ENCODE measurements at regions not wholly inside any gene's neighbourhood (a gene's known extent, or its start where the extent isn't known, plus 50 kb on each side); places are given as distances from the start of the nearest gene placed in this dataset.

DNA sequence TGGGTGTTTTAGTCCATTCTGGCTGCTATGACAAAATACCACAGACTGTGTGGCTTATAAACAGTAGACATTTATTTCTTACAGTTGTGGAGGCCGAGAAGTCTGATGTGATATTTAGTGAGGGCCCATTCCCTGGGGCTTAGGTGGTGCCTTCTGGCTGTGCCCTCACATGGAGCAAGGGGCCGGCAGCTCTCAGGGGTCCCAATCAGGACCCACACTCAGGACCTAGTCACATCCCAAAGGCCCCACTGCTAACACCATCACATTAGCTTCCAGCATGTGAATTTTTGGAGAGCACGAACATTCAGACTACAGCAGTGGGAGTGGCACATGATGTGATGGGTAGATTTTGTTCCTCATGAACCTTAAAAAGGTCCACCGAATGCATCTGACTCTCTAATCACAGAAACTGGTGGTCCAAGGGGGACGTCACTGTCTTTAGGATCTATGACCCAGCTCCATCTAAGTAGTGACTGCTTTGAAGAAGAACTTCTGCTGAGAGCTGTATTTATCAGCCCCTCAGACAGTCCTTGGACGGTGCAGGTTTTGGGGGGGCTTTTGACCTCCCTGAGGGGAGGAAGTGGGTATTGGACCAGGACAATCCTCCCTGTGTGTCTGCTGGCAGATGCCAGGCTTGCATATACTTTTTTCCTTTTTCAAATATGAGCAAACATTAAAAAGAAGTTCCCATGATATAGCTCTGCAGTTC is 154.5 kb upstream of the ZNF32 start:
- DNase-seq, result no peak

DNA sequence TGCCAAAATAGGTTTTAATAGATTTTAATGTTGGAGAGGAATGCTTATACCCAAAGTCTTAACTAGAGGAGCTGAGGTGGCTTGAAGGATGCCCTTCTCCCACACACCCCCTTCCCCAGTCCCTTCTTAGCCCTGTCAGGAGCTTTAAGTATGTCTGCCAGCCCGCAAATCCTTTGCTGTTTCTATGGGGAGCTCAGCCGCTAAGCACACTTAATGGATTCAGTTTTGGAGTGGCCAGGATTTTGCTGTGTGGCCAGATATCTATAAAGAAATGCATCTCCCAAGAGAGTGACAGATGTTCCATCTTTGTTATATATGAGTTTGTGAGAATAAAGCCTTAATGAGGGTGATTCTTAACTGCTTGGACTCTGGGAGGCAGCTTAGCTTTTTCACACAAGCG is 152.9 kb upstream of the ZNF32 start:
- no peak for DNase-seq

DNA sequence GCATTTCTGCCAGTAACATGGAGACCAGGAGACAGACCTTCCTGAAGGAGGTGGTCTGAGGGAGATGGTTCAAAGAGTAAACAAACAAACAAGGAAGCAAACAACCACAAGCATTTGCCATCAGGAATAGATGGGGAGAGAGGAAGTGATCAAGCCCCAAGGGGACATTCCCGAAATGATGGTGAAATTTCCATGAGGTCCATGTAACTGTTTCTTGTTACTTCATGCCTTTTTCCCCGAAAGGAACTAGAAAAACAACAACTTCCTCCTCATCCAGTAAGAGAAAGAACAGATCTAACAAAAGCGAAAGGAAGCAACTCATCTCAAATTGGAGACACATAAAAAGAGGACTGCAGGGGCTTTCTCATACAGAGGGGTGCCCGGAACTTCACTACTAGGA is 152.5 kb upstream of the ZNF32 start:
- DNase-seq, result no peak

DNA sequence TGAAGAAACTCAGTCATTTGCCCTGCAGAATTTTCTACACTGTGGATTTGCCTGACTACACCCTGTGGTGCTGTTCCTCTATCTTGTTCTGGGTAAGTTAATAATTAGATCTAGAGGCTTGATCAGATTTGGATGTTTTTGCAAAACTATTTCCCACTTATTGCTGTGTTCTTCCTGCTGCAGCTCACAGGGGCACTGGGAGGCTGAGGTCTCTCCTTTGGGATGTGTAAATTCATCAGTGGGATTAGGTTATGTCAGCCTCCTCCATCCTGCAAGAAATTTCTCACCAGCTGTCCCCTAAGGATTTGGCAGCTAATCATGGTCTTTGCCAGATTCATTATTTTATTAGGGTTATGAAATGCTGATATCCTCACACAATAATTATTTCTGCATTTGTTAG is 148.1 kb upstream of the ZNF32 start:
- no peak for DNase-seq

DNA sequence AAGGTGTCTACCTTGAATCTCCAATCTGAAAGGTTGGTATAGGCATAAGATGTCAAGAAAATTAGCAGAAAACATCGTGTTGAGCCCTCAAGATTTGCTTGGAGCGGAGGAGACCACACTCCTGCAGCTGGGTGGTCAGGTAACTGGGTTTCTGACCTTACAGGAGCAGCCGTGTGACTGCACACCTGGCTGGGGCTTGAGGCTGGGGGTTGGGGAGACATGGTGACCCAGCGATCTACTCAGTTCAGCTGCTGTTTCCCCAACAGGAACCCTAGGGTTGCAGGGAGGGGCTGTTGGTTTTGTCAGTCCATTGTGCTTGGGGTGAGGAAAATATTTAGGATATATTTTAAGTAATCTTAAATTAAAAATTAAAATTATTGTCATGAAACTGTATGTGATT is 147.0 kb upstream of the ZNF32 start:
- DNase-seq, result no peak

DNA sequence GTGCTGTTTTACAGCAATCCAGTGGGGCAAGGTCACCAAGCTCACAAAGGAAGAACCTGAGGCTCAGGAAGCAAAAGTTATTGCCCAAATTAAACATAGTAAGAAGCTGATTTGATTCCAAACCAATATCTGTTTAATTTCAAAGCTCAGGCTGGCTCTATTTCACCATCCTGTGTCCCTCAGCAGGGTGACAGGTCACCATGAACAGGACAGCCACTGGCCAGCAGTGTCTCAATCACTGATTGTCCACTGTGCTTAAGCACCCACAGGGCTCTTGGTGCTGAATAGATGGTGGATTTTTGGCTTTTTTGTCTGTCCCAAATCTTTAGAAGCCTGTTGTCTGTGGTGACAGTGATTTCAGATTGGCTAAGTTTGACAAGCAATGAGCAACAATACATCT is 146.4 kb upstream of the ZNF32 start:
- DNase-seq, result no peak

DNA sequence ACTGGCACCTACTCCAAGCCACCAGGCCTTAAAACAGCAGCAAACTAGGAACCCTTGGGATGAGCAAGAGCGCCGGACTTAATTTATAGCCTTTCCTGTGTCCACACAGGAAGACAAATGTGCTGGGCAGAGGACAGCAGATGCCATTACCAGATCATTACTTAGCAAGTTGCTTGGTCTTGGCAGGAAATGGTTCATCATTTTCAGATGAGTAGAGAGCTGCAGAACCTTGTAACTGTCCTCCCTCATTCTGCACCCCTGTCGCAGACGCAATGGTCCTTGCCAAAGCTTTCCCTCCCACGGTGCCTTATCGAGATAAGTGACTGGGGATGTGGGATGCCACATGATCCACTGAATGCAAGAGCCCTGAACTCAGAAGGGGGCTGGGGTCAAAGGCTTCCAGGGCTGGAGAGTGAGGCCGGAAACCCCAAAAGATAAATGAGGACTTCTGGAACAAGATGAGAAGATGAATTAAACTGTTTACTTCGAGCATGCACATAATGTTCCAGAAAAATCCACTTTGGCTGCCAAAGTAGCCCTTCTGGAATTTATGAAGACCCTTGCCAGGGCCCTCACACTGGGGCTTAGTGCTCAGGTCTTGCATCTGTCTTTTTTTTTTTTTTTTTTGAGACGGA is 145.6 kb upstream of the ZNF32 start:
- no peak for DNase-seq

DNA sequence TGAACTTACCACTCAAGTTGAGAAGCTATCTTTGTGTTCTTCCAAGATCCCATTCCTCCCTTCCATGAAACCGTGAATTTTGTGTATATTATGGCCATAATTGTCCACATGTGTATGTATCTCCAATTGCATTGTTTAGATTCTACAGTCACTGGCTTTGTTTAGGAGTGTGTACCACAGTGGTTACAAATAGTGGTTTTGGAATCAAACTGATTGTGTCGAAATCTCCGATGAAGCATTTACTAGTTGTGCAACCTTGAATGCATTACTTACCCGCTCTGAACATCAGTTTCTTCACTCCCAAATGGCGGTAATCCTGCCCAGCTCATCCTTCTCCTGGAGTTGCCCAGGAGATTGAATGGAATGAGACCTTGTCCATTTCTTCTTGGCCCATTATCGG is 145.0 kb upstream of the ZNF32 start:
- no peak for DNase-seq

DNA sequence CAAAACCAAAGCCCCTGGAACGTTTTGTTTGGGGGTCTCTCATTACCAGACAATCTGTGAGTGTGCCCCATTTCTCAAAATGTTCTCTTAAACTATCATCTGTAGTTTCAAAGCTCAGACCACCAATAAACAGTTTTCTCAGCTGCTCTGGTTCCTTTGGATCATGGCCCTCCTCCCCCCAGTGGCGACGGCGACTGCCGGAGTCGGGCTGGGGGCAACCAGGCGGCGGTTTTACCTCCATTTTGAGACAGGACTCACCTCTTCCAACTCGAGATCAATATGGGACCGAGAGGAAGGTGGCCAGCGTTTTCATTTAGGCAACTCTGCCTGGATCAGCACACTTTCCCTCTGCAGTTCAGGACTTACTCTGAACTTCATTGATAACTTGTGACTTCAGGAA is 141.5 kb upstream of the ZNF32 start:
- no peak for DNase-seq

DNA sequence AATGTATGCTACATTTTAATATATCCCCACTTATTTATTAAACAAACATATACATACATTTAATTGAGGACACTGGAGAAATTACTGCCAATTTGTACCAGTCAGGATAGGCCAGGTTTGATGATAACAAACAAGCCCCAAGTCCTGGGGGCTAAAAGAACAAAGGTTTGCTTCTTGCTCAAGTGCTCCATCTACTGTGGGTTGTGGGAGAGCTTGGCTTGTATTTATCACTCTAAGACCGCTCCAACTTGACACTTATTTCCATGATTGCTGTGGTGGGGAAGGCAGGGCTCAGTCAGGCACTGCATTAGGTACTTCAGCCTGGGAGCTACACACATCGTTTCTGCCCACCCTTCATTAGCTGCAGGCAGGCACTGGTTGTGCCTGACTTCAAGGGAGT is 136.6 kb upstream of the ZNF32 start:
- no peak for DNase-seq

DNA sequence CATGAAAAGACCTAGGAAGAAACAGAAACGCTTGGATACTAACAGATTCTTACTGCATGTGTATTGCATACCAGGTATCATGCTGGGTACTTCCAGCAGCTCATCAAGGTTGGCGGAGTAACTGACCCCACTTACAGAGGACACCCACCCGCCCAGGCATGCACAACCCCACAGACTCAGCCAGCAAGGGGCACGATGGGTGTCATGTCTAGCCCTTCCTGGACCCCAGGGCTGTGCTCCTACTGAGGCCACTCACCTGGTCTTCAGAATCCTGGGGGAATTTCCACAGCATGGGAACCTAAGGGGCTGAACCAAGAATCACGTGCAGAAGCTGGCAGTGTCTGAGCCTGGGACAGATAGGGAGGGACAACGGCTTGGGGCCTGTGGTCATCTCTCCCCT is 134.1 kb upstream of the ZNF32 start:
- no peak for DNase-seq

DNA sequence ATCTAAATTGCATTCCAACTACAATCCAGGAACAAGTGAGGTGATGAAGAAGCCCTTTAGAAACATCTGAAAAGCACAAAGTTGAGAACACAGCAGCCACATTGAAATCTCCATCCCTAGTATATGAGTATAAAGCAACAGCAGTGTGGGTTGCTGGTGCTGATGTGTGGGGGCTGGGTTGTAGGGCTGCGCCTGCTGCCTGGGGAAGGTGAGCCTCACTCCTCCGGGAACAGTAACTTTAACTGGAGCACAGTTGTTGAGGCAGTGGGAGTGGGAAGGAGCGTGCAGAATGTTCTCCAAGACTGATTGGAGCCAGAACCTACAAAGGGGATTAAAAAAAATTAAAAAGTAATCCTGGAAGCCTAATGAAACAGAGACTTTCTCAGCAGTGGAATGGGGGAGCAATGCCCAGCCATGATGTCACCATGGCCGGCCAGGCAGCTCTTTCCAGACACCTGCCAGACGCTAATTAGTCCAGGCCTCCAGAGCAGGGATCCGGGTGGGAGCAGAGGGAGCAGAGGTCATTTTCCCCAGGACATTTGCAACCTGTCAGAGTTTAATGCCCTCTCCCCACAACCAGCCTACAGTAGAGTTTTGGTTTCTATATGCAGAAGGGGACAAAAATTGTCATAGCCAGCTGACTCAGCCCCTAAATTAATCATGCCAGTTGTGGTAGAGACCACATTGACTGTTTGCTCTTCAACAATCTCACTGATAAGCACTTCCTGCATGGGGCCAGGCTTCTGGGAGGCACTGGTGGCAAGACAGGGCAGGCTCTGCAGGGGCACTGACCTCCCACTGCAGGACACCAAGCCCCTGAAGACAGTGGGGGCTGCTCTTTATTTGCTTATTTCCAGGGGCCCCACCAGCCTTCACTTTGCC is 133.0 kb upstream of the ZNF32 start:
- peak in 1 of 5 donors; percentile 61 for DNase-seq

DNA sequence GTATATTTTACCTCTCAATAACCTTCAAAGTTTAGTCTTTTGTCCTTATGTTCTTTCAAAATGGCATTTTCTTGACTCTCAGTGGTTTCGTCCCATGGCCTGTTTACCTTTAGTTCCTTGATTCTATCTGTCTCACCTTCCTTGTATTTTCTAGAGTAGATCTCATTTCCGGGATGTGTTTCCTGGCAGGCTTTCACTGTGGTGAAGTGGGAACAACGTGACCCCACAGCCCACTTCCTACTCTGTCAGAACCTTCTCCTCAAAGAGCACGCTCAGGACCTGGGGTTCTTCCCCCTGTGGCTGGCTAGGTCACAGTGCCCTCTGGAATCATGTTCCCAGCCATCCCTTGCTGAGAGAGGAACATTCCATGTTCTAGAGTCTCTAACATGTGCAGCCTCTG is 129.9 kb upstream of the ZNF32 start:
- DNase-seq, result no peak

DNA sequence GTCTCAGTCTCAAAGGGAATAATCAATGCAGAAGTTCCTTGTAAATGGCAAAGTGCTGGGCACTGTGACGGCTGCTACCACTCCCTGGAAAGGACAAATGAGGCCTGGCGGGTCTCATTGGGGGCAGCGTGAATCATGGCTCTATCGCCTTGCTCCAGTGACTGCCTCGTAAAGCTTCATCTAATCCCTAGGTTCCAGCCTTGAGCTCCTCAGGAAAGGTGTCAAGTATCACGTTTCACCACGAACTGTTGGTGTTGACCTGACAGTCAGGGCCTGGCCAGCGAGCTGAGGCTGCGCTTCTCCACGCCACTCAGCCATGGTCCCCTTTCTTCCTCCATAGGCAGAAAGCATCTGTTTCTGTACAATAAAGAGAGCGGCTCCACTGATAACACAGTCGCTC is 126.7 kb upstream of the ZNF32 start:
- DNase-seq, result no peak

DNA sequence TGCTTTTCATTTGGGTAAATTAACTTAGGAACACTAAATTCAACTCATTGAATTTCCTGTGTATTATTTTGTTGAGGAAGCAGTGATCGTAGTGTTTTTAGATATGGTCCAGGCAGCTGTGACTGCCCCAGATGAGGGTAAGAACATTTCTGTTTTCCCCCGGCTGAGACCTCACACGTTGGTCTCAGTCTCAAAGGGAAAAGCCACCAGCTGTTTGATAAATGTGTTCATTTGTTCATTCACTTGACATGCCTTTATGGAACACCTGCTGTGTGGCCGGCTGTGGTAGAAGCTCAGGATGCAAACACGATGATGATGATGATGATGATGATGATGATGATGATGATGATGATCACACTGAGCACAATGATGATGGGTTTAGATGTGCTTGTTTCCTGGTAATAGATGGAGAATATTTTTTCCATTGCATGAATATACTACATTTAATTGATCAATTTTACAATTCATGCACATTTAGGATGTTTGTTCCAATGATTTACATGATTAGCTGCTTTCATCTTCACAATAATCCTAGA is 125.6 kb upstream of the ZNF32 start:
- DNase-seq, result no peak

DNA sequence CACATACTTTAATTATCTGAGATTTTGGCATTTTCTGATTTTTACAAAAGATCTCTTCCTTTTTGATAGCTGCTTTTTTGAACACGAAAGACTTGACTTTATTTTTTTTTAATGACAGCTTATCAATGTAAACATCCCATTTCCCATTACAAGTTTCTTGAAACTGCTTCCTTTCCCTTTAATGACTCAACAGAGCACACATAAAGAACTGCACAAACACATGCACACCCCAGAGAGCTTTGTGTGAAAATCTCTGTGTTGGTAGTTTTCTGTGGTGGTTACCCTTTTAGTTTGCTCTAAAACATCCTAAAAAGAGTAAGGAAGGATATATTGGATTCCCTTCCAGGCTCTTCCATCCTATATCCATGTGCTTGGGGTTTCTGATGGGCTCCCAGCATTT is 125.1 kb upstream of the ZNF32 start:
- no peak for DNase-seq

DNA sequence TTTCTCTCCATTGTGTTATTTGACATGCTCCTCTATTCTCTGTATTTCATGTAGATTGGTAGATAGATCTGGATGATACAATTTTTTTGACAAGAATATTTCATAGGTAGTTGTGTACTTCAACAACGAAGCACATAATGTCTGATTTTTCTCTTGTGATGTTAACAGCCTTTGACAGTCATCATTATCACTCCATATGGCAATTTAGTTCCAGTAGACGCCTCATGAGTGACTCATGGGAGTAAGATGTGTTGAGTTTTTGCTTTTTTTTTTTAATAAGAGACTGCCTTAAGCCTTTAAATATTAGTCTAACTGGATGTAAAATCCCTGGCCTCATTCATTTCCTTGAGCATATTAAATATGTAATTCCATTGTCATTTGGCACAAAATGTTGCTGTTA is 123.5 kb upstream of the ZNF32 start:
- DNase-seq, result no peak

DNA sequence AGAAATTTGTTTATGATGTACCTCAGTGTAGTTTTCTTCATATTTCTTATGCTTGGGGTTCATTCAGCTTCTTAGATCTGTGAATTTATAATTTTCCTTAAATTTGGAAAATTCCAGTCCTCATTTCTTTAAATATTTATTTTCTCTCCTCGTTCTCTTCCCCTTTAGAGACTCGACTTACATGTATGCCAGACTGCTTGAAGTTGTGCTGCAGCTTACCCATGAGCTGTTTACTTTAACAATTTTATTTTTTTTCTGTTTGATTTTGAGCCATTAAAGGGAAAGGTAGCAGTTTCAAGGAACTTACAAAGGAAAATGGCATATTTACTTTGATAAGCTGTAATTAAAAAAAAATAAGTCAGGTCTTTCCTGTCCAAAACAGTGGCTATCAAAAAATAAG is 123.0 kb upstream of the ZNF32 start:
- no peak for DNase-seq

DNA sequence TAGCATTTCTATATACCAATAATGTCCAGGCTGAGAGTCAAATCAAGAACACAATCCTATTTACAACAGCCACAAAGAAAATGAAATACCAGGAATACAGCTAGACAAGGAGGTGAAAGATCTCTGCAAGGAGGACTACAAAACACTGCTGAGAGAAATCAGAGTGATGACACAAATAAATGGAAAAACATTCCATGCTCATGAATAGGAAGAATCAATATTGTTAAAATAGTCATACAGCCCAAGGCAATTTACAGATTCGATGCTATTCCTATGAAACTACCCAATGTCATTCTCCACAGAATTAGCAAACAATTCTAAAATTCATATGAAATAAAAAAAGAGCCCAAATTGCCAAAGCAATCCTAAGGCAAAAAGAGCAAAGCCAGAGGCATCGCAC is 116.8 kb upstream of the ZNF32 start:
- no peak for DNase-seq

DNA sequence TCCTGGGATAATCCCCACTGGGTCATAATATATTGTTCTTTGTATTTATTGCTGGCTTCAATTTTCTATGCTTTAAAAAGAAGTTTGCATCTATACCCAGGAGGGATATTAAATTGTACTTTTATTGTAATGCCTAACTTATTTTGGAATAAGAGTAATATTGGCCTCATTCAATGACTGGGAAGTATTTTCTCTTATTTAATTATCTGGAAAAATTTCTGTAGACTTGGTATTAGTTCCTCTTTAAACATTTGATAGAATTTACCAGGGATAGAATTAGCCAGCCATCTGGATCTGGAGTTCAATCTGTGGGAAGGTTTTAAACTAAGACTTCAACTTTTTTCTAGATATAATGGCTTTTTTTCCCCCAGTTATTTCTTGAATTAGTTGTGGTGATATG is 115.2 kb upstream of the ZNF32 start:
- no peak for DNase-seq

DNA sequence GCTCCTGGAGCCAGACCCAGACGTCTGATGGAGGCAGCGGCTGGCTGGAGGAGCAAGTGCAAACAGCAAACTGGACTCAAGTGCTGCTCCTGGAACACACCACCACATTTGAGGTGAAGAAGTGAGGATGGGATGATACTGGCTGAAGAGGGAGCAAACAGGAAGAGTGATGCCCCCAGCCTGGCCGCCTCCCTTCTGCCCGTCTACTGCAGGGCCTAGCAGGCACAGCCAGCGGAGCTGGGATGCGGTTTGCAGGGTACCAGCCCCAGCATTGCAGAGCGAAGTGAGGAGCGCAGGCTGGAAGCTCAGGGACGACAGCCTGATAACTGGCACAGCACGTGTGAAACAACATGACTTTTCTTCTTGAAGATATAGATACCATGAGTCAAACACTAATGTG is 111.8 kb upstream of the ZNF32 start:
- no peak for DNase-seq

DNA sequence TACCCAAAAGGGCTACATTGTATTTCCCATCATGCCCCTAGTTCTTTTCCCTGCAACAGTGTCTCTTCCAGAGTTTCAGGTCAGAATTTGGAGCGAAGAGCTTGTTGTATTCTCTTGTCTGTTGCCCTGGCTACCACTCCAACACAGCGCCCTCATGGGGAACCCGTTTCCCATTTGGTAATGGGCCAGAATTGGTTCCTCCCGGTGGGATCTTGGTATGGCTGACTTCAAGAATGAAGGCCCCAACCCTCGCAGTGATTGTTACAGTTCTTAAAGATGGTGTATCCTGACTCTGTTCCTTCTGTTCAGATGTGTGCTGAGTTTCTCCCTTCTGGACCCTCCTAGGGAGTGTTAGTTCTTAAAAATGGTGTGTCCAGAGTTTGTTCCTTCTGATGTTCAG is 110.5 kb upstream of the ZNF32 start:
- DNase-seq, result no peak

DNA sequence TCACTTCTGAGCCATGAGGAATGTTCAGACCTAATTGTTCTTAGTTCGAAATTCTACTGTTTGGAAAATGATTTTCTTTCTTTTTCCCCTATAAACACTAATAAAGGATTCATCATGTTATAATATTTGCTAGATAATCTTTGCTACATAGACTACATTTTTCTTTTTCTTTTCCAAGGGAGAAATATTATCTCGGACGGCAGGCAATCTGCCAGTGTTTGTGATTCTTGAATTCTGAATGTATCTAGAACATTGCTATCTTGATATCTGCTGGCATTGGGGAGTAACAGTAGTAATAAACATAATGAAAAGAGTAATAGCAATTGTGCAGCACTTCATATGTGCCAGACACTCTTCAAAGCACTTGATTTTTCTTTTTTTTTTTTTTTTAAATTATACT is 107.7 kb upstream of the ZNF32 start:
- no peak for DNase-seq
